ENCODE measurements at regions not wholly inside any gene's neighbourhood (a gene's known extent, or its start where the extent isn't known, plus 50 kb on each side); places are given as distances from the start of the nearest gene placed in this dataset.

- Histone ChIP-seq H3K27ac (ENCODE audit: insufficient read depth, low read depth, low read length) (no peak overlapping the region), H3K9ac (replicated peaks; ENCODE audit: extremely low read depth, insufficient read depth, low read length) (no peak overlapping the region), H2AFZ (ENCODE audit: low read depth, low read length) (no peak overlapping the region), H3K4me1 (ENCODE audit: control insufficient read depth, extremely low read depth, insufficient read depth, low read length) (no peaks in the 10 kb centered on the region), H3K36me3 (ENCODE audit: control insufficient read depth in 2 of 2, extremely low read depth in 1 of 2, insufficient read depth in 2 of 2, low read length in 2 of 2) (no peaks in the 10 kb centered on the region), H3K27me3 (ENCODE audit: control insufficient read depth in 2 of 2, insufficient read depth in 2 of 2, low read length in 2 of 2) (peaks cover 0 to 4% of the 10 kb centered on the region in 2 experiments), H3K4me3 (replicated peaks in 1 of 3; ENCODE audit: insufficient read depth in 1 of 3, low read depth in 1 of 3, low read length in 3 of 3) (no peak overlapping the region), H3K9me1 (replicated peaks; ENCODE audit: control insufficient read depth, extremely low read depth, insufficient read depth, low read length) (no peaks in the 10 kb centered on the region), H3K9me3 (replicated peaks; ENCODE audit: control insufficient read depth, insufficient read depth, low read length) (no peaks in the 10 kb centered on the region), H3K4me2 (ENCODE audit: insufficient read depth, low read length) (no peak overlapping the region), H3K79me2 (ENCODE audit: control insufficient read depth, insufficient read depth, low read length) (no peaks in the 10 kb centered on the region), H4K20me1 (replicated peaks; ENCODE audit: control insufficient read depth, extremely low read depth, insufficient read depth, low read length) (no peaks in the 10 kb centered on the region)
- dilution Hi-C loops (cut with MboI; ENCODE audit: extremely low pct_ligation_motif_present, low sequenced_read_pairs) (no loop called here), intact Hi-C loops (cut with micrococcal nuclease) (no loop called here)
- no peak for DNase-seq (ENCODE audit: low read depth, low spot score)
- FAIRE-seq: no peak
- no peak for TF ChIP-seq CTCF (IDR thresholded peaks at IDR 0.05; ENCODE audit: extremely low read depth in 1 of 2, insufficient read depth in 1 of 2, low read depth in 1 of 2, low read length in 2 of 2)
- TF ChIP-seq GATA2 (IDR thresholded peaks at IDR 0.05; ENCODE audit: insufficient read depth, insufficient read length, low read depth, low read length): no peak
- TF ChIP-seq POLR2AphosphoS5 (IDR thresholded peaks at IDR 0.05; ENCODE audit: insufficient read depth, low read depth, low read length): no peak
- no peak for TF ChIP-seq POLR2A (IDR thresholded peaks at IDR 0.05; ENCODE audit: low read depth, low read length)
- no peak for TF ChIP-seq EZH2 (IDR thresholded peaks at IDR 0.05; ENCODE audit: borderline replicate concordance, low read depth, low read length, severe bottlenecking)
- no peak for TF ChIP-seq MYC (IDR thresholded peaks at IDR 0.05; ENCODE audit: low read depth, low read length)
- TF ChIP-seq MAX (IDR thresholded peaks at IDR 0.05; ENCODE audit: insufficient read depth, insufficient read length): no peak
- TF ChIP-seq FOS (IDR thresholded peaks at IDR 0.05; ENCODE audit: borderline replicate concordance, insufficient read depth, low read length): no peak
- TF ChIP-seq JUN (IDR thresholded peaks at IDR 0.05; ENCODE audit: borderline replicate concordance, insufficient read depth, insufficient read length, low read depth): no peak
- ChIA-PET POLR2A (no interaction called here), CTCF (no interaction called here)
- BruUV-seq (replicated peaks): no TSS peak
These were observed 93.6 kb downstream of the SNRPE start for GRCh38 chr1:203954788-203955552.
